ENCODE measurements at regions not wholly inside any gene's neighbourhood (a gene's known extent, or its start where the extent isn't known, plus 50 kb on each side); places are given as distances from the start of the nearest gene placed in this dataset.
A peak's percentile ranks its signal among the peaks of the same experiment; 100 is the strongest.

GRCh38 chr6:15989397-15989796, 139.5 kb upstream of the MYLIP start (continued):
- TF ChIP-seq IRF5 (IDR thresholded peaks at IDR 0.05; ENCODE audit: borderline replicate concordance) (no peak), PAX8 (IDR thresholded peaks at IDR 0.05) (no peak), YBX1 (IDR thresholded peaks at IDR 0.05) (no peak), FOS (IDR thresholded peaks at IDR 0.05; ENCODE audit: borderline replicate concordance, extremely low read depth, insufficient read length) (no peak), TAF1 (IDR thresholded peaks at IDR 0.05; ENCODE audit: borderline replicate concordance, low read depth, low read length) (no peak), NFXL1 (IDR thresholded peaks at IDR 0.05; ENCODE audit: borderline replicate concordance) (no peak), CEBPB (IDR thresholded peaks at IDR 0.05; ENCODE audit: borderline replicate concordance in 1 of 2, low read depth in 2 of 2, low read length in 2 of 2) (no peak), MXI1 (IDR thresholded peaks at IDR 0.05; ENCODE audit: low read depth, low read length) (no peak), SRF (IDR thresholded peaks at IDR 0.05; ENCODE audit: low read depth in 2 of 2, low read length in 2 of 2) (no peak), TCF12 (IDR thresholded peaks at IDR 0.05; ENCODE audit: low read depth, low read length) (no peak), TCF7 (IDR thresholded peaks at IDR 0.05; ENCODE audit: borderline replicate concordance) (no peak), NKRF (conservative IDR thresholded peaks at IDR 0.05) (no peak), MTA2 (IDR thresholded peaks at IDR 0.05; ENCODE audit: low read depth) (peak; percentile 44; the same call in 1 of the 2 replicates), EGR1 (IDR thresholded peaks at IDR 0.05; ENCODE audit: borderline replicate concordance in 1 of 2, low read depth in 2 of 2, low read length in 2 of 2) (no peak), HDAC2 (IDR thresholded peaks at IDR 0.05) (no peak), POLR2AphosphoS5 (IDR thresholded peaks at IDR 0.05; ENCODE audit: low read length) (peak; percentile 28; the same call in 1 of the 2 replicates)
- TF ChIP-seq, protein P1, sequence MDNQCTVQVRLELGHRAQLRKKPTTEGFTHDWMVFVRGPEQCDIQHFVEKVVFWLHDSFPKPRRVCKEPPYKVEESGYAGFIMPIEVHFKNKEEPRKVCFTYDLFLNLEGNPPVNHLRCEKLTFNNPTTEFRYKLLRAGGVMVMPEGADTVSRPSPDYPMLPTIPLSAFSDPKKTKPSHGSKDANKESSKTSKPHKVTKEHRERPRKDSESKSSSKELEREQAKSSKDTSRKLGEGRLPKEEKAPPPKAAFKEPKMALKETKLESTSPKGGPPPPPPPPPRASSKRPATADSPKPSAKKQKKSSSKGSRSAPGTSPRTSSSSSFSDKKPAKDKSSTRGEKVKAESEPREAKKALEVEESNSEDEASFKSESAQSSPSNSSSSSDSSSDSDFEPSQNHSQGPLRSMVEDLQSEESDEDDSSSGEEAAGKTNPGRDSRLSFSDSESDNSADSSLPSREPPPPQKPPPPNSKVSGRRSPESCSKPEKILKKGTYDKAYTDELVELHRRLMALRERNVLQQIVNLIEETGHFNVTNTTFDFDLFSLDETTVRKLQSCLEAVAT (IDR thresholded peaks at IDR 0.05), result peak; percentile 87
- TF ChIP-seq, protein P2, sequence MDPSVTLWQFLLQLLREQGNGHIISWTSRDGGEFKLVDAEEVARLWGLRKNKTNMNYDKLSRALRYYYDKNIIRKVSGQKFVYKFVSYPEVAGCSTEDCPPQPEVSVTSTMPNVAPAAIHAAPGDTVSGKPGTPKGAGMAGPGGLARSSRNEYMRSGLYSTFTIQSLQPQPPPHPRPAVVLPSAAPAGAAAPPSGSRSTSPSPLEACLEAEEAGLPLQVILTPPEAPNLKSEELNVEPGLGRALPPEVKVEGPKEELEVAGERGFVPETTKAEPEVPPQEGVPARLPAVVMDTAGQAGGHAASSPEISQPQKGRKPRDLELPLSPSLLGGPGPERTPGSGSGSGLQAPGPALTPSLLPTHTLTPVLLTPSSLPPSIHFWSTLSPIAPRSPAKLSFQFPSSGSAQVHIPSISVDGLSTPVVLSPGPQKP (IDR thresholded peaks at IDR 0.05; ENCODE audit: low read depth, low read length), result no peak
- TF ChIP-seq, protein P3, sequence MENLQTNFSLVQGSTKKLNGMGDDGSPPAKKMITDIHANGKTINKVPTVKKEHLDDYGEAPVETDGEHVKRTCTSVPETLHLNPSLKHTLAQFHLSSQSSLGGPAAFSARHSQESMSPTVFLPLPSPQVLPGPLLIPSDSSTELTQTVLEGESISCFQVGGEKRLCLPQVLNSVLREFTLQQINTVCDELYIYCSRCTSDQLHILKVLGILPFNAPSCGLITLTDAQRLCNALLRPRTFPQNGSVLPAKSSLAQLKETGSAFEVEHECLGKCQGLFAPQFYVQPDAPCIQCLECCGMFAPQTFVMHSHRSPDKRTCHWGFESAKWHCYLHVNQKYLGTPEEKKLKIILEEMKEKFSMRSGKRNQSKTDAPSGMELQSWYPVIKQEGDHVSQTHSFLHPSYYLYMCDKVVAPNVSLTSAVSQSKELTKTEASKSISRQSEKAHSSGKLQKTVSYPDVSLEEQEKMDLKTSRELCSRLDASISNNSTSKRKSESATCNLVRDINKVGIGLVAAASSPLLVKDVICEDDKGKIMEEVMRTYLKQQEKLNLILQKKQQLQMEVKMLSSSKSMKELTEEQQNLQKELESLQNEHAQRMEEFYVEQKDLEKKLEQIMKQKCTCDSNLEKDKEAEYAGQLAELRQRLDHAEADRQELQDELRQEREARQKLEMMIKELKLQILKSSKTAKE (IDR thresholded peaks at IDR 0.05; ENCODE audit: low read depth, poor library complexity, severe bottlenecking), result peak; percentile 65

Measured in GM12878 (cell line).